ENCODE measurements at regions not wholly inside any gene's neighbourhood (a gene's known extent, or its start where the extent isn't known, plus 50 kb on each side); places are given as distances from the start of the nearest gene placed in this dataset.

DNA sequence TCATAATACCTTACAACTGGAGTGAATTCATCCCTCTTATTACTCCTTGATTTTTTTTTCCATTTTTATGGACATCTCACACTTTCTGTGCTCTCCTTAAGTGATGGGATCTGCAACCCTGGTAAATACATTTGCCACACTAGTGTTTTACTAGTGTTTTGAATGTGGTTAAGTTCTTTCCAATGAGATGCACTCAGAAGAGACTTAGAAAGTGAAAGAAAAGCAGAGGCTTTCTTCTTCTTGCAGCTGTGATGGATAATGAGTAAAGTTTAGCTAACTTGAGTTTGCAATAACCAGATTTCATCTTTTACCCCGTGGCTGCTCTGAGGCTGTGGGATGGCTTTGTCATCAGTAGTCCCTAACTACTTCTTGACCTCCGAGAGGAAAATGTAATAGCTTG lies 1248.4 kb downstream of the NSUN3 start:
- Histone ChIP-seq H3K79me2 (ENCODE audit: control insufficient read depth, insufficient read depth, low read length) (no peaks in the 10 kb centered on the region), H3K9me1 (ENCODE audit: control insufficient read depth, insufficient read depth, low read length) (no peaks in the 10 kb centered on the region), H3K9ac (ENCODE audit: insufficient read depth in 1 of 2, low read depth in 2 of 2, low read length in 2 of 2) (no peak overlapping the region), H3K4me1 (replicated peaks in 1 of 2; ENCODE audit: control insufficient read depth in 2 of 2, insufficient read depth in 2 of 2, low read length in 2 of 2) (no peaks in the 10 kb centered on the region), H3K36me3 (ENCODE audit: control insufficient read depth, insufficient read depth, low read length) (no peaks in the 10 kb centered on the region), H3K27ac (ENCODE audit: extremely low read depth, low read depth, low read length) (no peak overlapping the region), H3K4me2 (ENCODE audit: insufficient read depth, low read length) (no peak overlapping the region), H2AFZ (ENCODE audit: low read depth, low read length) (no peak overlapping the region), H3K9me3 (replicated peaks; ENCODE audit: control insufficient read depth, insufficient read depth, low read depth, low read length) (no peaks in the 10 kb centered on the region), H3K4me3 (no peak overlapping the region), H3K27me3 (ENCODE audit: control insufficient read depth in 2 of 2, insufficient read depth in 2 of 2, low read length in 2 of 2) (no peaks in the 10 kb centered on the region), H4K20me1 (replicated peaks; ENCODE audit: control insufficient read depth, insufficient read depth, low read length) (no peaks in the 10 kb centered on the region)
- intact Hi-C loops (cut with micrococcal nuclease), result no loop called here
- no peak for FAIRE-seq
- ATAC-seq, result no peak
- CTCF ChIA-PET (ENCODE audit: low intra/inter-chr PET ratio), result no interaction called here
- WGBS (ENCODE audit: insufficient coverage, low coverage, missing lambda C conversion rate), result 0% methylated on average over 2 of the region's 2 CpGs
- POLR2A ChIA-PET, result no interaction called here
- TF ChIP-seq PRDM10 (IDR thresholded peaks at IDR 0.05; ENCODE audit: partially characterized antibody) (no peak), ELF4 (CRISPR knock-in tag; IDR thresholded peaks at IDR 0.05) (no peak), PTRF (tag; IDR thresholded peaks at IDR 0.05) (no peak)
- no TSS peak for BruUV-seq (replicated peaks)
- in situ Hi-C loops (cut with MboI), result no loop called here
- DNase-seq (ENCODE audit: extremely low read depth in 1 of 4, low spot score in 3 of 4), result no peak

Data from K562 (cell line).